Stomach (tissue), 8 donors: ENCODE measurements at regions not wholly inside any gene's neighbourhood (a gene's known extent, or its start where the extent isn't known, plus 50 kb on each side); places are given as distances from the start of the nearest gene placed in this dataset.
"Not testable (repeated sequence)": the region's sequence is repeated elsewhere in the genome, so short reads cannot be mapped to it uniquely, and the experiment has no call there.

Experiments
- DNase-seq, 2 donors: peaks; one replicate each; pipeline versions ENCODE4 v3.0.0 to v3.0.0-alpha.2; 2013 to 2019
- H3K27ac ChIP-seq, 5 donors: fragments of 200-600 bp in 4 of 5; sonication (generic) in 4 of 5; one replicate each; pipeline ENCODE4 v1.5.1; 2013 to 2019; ENCODE audit warnings: mild to moderate bottlenecking in 1 of 5, moderate library complexity in 1 of 5
- H3K27me3 ChIP-seq, 3 donors: fragments of 200-600 bp; sonication (generic); one replicate each; pipeline ENCODE4 v1.5.1; 2017 to 2019; ENCODE audit warnings: mixed run types in 1 of 3
- H3K36me3 ChIP-seq, 4 donors: fragments of 200-600 bp; sonication (generic); 1 replicate in 3 of 4; 2 replicates in 1 of 4; pipeline ENCODE4 v1.5.1; 2016 to 2019
- H3K4me1 ChIP-seq, 4 donors: fragments of 200-600 bp; sonication (generic); one replicate each; pipeline ENCODE4 v1.5.1; 2016 to 2019
- H3K4me3 ChIP-seq, 4 donors: fragments of 200-600 bp; sonication (generic) in 3 of 4; one replicate each; pipeline ENCODE4 v1.5.1; 2016 to 2019; ENCODE audit warnings: mild to moderate bottlenecking in 1 of 4
- H3K9me3 ChIP-seq, 4 donors: fragments of 200-600 bp; sonication (generic); one replicate each; pipeline ENCODE4 v1.5.1; 2016 to 2019
- CTCF ChIP-seq, 7 experiments: fragments of 450-650 bp in 4 of 7; fragments of 200-600 bp in 3 of 7; sonication (generic) in 3 of 7; IDR thresholded peaks; one replicate each; pipeline ENCODE4 v1.5.1; 2016 to 2019; ENCODE audit warnings: antibody characterized with exemption in 7 of 7, control low read depth in 2 of 7, mild to moderate bottlenecking in 1 of 7
- EP300 ChIP-seq: sonication (generic); formaldehyde crosslinking; IDR thresholded peaks from one replicate; pipeline ENCODE4 v1.6.1; 2017; ENCODE audit warnings: antibody characterized with exemption
- POLR2A ChIP-seq, 4 donors: fragments of 450-650 bp; IDR thresholded peaks; one replicate each; pipeline ENCODE4 v1.6.1; 2016; ENCODE audit warnings: antibody characterized with exemption in 4 of 4, control low read depth in 2 of 4, mild to moderate bottlenecking in 1 of 4, moderate library complexity in 1 of 4
- POLR2AphosphoS5 ChIP-seq, 3 donors: sonication (generic); formaldehyde crosslinking; IDR thresholded peaks; one replicate each; pipeline ENCODE4 v1.6.1; 2016; ENCODE audit warnings: antibody characterized with exemption in 3 of 3
- WGBS, 5 donors: extraction: QIAGEN DNeasy Blood & Tissue Kit in 3 of 5; methylation state at CpG; one replicate each; pipeline versions ENCODE4 v1.1.5 to v1.1.7; 2013 to 2018; 5-methylcytosine and 5-hydroxymethylcytosine counted together
- intact Hi-C: fragments of 100-400 bp; cut with DNase I; formaldehyde crosslinking; loops from one replicate; pipeline ENCODE4 v1.15.1; 2023; ENCODE audit warnings: low total_unique reads
- donor health status: healthy with polysubstance abuse.
- donor health status: Bipolar disorder and iron deficiency.
- donor health status: healthy.

GRCh38 chr2:59756150-59756549, 797.3 kb downstream of the BCL11A start:
- no peak overlapping the region for H3K27ac ChIP-seq
- H3K4me1 ChIP-seq: no peaks in the 10 kb centered on the region
- 90 to 95% (median 93%) methylated on average over 5 of the region's 5 CpGs for WGBS, 5 donors
- H3K9me3 ChIP-seq: no peaks in the 10 kb centered on the region
- no peaks in the 10 kb centered on the region for H3K36me3 ChIP-seq
- H3K27me3 ChIP-seq: no peaks in the 10 kb centered on the region
- H3K4me3 ChIP-seq: no peak overlapping the region
- intact Hi-C loops: no loop called here
- no peak for TF ChIP-seq POLR2A (IDR thresholded peaks at IDR 0.05)
- no peak for TF ChIP-seq EP300
- DNase-seq: no peak

GRCh38 chr2:59754011-59754735, 799.3 kb downstream of the BCL11A start:
- no peak for TF ChIP-seq CTCF (IDR thresholded peaks at IDR 0.05)
- TF ChIP-seq POLR2A (IDR thresholded peaks at IDR 0.05): no peak
- no peak for TF ChIP-seq EP300
- no peak for TF ChIP-seq POLR2AphosphoS5 (IDR thresholded peaks at IDR 0.05)
- Histone ChIP-seq H3K27ac (no peak overlapping the region), H3K4me1 (no peaks in the 10 kb centered on the region), H3K9me3 (no peaks in the 10 kb centered on the region), H3K36me3 (no peaks in the 10 kb centered on the region), H3K27me3 (no peaks in the 10 kb centered on the region), H3K4me3 (no peak overlapping the region)
- DNase-seq: peak in 1 of 2 donors; percentile 4
- WGBS, 5 donors: 59 to 69% (median 67%) methylated on average over 9 of the region's 9 CpGs
- intact Hi-C loops: no loop called here

- no peak for DNase-seq
- Histone ChIP-seq H3K4me1 (no peaks in the 10 kb centered on the region), H3K27me3 (no peaks in the 10 kb centered on the region), H3K36me3 (no peaks in the 10 kb centered on the region), H3K4me3 (no peak overlapping the region), H3K27ac (no peak overlapping the region), H3K9me3 (no peaks in the 10 kb centered on the region)
- WGBS, 5 donors: 51 to 77% (median 63%) methylated on average over 1 of the region's 1 CpG
- TF ChIP-seq EP300 (no peak), POLR2AphosphoS5 (IDR thresholded peaks at IDR 0.05) (no peak), POLR2A (IDR thresholded peaks at IDR 0.05) (no peak), CTCF (IDR thresholded peaks at IDR 0.05) (no peak)
- intact Hi-C loops: no loop called here
Observed at GRCh38 chr2:59752512-59752911, 800.9 kb downstream of the BCL11A start.

- intact Hi-C loops: no loop called here
Observed at GRCh38 chr2:59752071-59752470, 801.4 kb downstream of the BCL11A start.

GRCh38 chr2:59751214-59751613, 802.2 kb downstream of the BCL11A start:
- not testable (repeated sequence) for H3K27me3 ChIP-seq
- 89 to 99% (median 92%) methylated on average over 4 of the region's 4 CpGs for WGBS, 5 donors

More at GRCh38 chr2:59752071-59752470, 801.4 kb downstream of the BCL11A start:
- TF ChIP-seq POLR2AphosphoS5 (IDR thresholded peaks at IDR 0.05): no peak
- no peak for TF ChIP-seq POLR2A (IDR thresholded peaks at IDR 0.05)
- TF ChIP-seq CTCF (IDR thresholded peaks at IDR 0.05): no peak
- TF ChIP-seq EP300: no peak
- no peaks in the 10 kb centered on the region for H3K4me1 ChIP-seq
- H3K9me3 ChIP-seq: no peaks in the 10 kb centered on the region
- no peaks in the 10 kb centered on the region for H3K27me3 ChIP-seq
- H3K36me3 ChIP-seq: no peaks in the 10 kb centered on the region
- WGBS, 5 donors: 74 to 89% (median 77%) methylated on average over 2 of the region's 2 CpGs
- H3K27ac ChIP-seq: no peak overlapping the region
- no peak for DNase-seq
- H3K4me3 ChIP-seq: no peak overlapping the region

More at GRCh38 chr2:59751214-59751613, 802.2 kb downstream of the BCL11A start:
- H3K27ac ChIP-seq, intact Hi-C loops, H3K9me3 ChIP-seq, H3K36me3 ChIP-seq, DNase-seq, H3K4me1 ChIP-seq, H3K4me3 ChIP-seq: not testable (repeated sequence)
